PFSK-1 (cell line): ENCODE measurements at regions not wholly inside any gene's neighbourhood (a gene's known extent, or its start where the extent isn't known, plus 50 kb on each side); places are given as distances from the start of the nearest gene placed in this dataset.

Experiments used
- POLR2AphosphoS5 ChIP-seq: IDR thresholded peaks from 2 replicates; pipeline ENCODE4 v1.6.1; 2012; ENCODE audit warnings: low read depth, mild to moderate bottlenecking, control low read depth, low read length, moderate library complexity
- SIN3A ChIP-seq: IDR thresholded peaks from 2 replicates; pipeline ENCODE4 v1.6.1; 2012; ENCODE audit warnings: mild to moderate bottlenecking, low read length, moderate library complexity, borderline replicate concordance; ENCODE audit not compliant: insufficient read depth
- TAF1 ChIP-seq: IDR thresholded peaks from 2 replicates; pipeline ENCODE4 v1.6.1; 2012; ENCODE audit warnings: low read length, control low read depth, borderline replicate concordance; ENCODE audit not compliant: insufficient read depth
- TF ChIP-seq, protein P1 (sequence below), 2 experiments: IDR thresholded peaks; 2 replicates each; pipeline versions ENCODE4 v1.6.1 to v1.8.0; 2011 to 2012; ENCODE audit warnings: low read depth in 2 of 2, low read length in 2 of 2, control low read depth in 1 of 2, inconsistent platforms in 1 of 2, mild to moderate bottlenecking in 1 of 2, moderate library complexity in 1 of 2; ENCODE audit not compliant: insufficient read depth in 1 of 2

DNA sequence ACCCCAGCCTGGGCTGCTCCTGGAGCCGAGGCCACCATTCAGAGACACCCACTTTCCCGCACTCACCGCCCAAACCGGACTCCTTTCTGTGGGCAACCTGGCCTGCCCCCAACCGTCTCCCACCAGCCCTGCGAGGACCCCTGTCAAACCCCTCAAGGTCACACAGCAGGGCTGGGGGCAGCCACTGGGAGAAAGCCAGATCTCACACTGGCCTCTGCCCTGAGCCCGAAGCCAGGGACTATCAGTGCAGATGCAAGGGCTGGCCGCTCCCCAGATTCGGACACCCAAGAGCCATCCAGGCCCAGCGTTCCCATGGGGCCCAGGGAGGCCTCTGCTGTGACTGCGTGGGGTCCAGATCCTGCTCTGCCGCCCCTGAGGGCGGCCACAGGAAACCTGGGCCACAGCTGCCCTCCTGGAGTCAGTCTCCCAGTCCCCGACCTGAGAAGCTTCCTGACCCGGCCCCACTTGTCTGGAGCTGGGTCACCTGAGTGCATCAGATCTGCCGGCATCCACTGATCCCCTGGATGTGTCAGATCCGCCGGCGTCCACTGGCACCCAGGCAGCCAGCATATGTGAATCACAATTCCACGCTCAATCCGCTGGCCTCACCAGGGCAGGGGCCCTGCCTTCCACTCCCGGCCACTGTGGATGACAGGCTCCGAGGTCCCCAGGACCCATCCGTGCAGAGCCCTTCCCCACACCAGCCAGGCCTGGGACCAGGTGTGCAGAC is 139.7 kb downstream of the BRD1 start:
- no peak for TF ChIP-seq POLR2AphosphoS5
- TF ChIP-seq, protein P1, sequence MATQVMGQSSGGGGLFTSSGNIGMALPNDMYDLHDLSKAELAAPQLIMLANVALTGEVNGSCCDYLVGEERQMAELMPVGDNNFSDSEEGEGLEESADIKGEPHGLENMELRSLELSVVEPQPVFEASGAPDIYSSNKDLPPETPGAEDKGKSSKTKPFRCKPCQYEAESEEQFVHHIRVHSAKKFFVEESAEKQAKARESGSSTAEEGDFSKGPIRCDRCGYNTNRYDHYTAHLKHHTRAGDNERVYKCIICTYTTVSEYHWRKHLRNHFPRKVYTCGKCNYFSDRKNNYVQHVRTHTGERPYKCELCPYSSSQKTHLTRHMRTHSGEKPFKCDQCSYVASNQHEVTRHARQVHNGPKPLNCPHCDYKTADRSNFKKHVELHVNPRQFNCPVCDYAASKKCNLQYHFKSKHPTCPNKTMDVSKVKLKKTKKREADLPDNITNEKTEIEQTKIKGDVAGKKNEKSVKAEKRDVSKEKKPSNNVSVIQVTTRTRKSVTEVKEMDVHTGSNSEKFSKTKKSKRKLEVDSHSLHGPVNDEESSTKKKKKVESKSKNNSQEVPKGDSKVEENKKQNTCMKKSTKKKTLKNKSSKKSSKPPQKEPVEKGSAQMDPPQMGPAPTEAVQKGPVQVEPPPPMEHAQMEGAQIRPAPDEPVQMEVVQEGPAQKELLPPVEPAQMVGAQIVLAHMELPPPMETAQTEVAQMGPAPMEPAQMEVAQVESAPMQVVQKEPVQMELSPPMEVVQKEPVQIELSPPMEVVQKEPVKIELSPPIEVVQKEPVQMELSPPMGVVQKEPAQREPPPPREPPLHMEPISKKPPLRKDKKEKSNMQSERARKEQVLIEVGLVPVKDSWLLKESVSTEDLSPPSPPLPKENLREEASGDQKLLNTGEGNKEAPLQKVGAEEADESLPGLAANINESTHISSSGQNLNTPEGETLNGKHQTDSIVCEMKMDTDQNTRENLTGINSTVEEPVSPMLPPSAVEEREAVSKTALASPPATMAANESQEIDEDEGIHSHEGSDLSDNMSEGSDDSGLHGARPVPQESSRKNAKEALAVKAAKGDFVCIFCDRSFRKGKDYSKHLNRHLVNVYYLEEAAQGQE (IDR thresholded peaks at IDR 0.05; ENCODE audit: insufficient read depth in 1 of 2, low read depth in 2 of 2, low read length in 2 of 2) = no peak
- no peak for TF ChIP-seq TAF1
- no peak for TF ChIP-seq SIN3A
